GM12875 (cell line): ENCODE measurements at regions not wholly inside any gene's neighbourhood (a gene's known extent, or its start where the extent isn't known, plus 50 kb on each side); places are given as distances from the start of the nearest gene placed in this dataset.

ENCODE experiments used
- H3K4me3 ChIP-seq: one replicate; pipeline ENCODE4 v1.5.1; 2011; ENCODE audit warnings: low read depth, low read length, control low read depth
- TF ChIP-seq, protein P1 (sequence below): IDR thresholded peaks from 2 replicates; pipeline ENCODE4 v1.5.1; 2011; ENCODE audit warnings: low read depth, mild to moderate bottlenecking, control low read depth, inconsistent platforms, low read length, moderate library complexity, borderline replicate concordance; ENCODE audit not compliant: insufficient read depth

- H3K4me3 ChIP-seq, result no peak overlapping the region
- TF ChIP-seq, protein P1, sequence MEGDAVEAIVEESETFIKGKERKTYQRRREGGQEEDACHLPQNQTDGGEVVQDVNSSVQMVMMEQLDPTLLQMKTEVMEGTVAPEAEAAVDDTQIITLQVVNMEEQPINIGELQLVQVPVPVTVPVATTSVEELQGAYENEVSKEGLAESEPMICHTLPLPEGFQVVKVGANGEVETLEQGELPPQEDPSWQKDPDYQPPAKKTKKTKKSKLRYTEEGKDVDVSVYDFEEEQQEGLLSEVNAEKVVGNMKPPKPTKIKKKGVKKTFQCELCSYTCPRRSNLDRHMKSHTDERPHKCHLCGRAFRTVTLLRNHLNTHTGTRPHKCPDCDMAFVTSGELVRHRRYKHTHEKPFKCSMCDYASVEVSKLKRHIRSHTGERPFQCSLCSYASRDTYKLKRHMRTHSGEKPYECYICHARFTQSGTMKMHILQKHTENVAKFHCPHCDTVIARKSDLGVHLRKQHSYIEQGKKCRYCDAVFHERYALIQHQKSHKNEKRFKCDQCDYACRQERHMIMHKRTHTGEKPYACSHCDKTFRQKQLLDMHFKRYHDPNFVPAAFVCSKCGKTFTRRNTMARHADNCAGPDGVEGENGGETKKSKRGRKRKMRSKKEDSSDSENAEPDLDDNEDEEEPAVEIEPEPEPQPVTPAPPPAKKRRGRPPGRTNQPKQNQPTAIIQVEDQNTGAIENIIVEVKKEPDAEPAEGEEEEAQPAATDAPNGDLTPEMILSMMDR, result no peak
Measured at GRCh38 chr18:5721924-5722323, 173.4 kb downstream of the TMEM200C start.

- H3K4me3 ChIP-seq, result no peak overlapping the region
- TF ChIP-seq, protein P1, result no peak
Measured at GRCh38 chr18:5720132-5720531, 175.2 kb downstream of the TMEM200C start.

DNA sequence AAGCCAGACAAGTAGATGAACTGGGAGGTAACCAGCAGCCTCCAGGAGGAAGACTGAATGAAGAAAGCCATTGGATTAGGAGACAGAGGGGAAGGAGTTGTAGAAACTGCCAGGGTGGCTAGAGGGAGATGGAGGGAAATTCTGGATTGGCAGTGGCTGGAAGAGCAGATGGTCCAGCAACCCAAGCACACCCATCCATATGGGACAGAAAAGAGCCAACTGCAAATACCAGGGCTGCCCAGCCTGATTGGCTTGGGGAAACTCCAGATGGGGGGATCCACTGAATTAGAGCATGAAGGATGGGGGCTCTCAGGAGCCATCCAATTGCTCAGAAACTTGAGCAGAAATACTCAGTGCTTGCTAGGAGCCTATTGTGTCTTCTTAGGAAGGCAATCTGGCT, 173.5 kb upstream of the EPB41L3 start:
- TF ChIP-seq, protein P1, result no peak
- H3K4me3 ChIP-seq, result no peak overlapping the region

- H3K4me3 ChIP-seq, result no peak overlapping the region
- TF ChIP-seq, protein P1, result no peak
Measured at GRCh38 chr18:5710676-5711075, 166.9 kb upstream of the EPB41L3 start.

- no peak overlapping the region for H3K4me3 ChIP-seq
- TF ChIP-seq, protein P1, result no peak
Measured at GRCh38 chr18:5710235-5710634, 166.4 kb upstream of the EPB41L3 start.

GRCh38 chr18:5709476-5710095, 165.8 kb upstream of the EPB41L3 start:
- no peak overlapping the region for H3K4me3 ChIP-seq
- TF ChIP-seq, protein P1, result no peak

GRCh38 chr18:5707586-5707985, 163.8 kb upstream of the EPB41L3 start:
- TF ChIP-seq, protein P1, result no peak
- H3K4me3 ChIP-seq, result no peak overlapping the region
